ENCODE measurements at regions not wholly inside any gene's neighbourhood (a gene's known extent, or its start where the extent isn't known, plus 50 kb on each side); places are given as distances from the start of the nearest gene placed in this dataset.

DNA sequence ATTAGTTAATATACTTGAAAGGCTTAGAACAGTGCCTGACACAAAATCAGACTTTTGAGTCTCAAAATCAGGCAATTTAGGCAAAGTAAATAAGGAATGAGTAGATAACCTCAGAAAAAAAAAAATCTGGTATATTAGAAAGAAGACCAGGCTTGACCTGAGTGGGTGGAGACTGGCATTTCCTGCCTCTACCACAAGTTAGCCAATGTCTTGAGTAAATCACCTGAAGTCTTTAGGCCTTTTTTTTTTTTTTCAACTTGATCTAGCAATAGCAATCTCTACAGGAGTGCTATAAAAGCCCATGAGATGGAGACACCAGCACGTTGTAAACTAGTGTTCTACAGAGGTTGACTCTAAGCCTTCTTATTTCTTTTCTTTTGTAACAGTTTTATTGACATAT lies 104.2 kb upstream of the RASEF start:
- TF ChIP-seq, protein P1, sequence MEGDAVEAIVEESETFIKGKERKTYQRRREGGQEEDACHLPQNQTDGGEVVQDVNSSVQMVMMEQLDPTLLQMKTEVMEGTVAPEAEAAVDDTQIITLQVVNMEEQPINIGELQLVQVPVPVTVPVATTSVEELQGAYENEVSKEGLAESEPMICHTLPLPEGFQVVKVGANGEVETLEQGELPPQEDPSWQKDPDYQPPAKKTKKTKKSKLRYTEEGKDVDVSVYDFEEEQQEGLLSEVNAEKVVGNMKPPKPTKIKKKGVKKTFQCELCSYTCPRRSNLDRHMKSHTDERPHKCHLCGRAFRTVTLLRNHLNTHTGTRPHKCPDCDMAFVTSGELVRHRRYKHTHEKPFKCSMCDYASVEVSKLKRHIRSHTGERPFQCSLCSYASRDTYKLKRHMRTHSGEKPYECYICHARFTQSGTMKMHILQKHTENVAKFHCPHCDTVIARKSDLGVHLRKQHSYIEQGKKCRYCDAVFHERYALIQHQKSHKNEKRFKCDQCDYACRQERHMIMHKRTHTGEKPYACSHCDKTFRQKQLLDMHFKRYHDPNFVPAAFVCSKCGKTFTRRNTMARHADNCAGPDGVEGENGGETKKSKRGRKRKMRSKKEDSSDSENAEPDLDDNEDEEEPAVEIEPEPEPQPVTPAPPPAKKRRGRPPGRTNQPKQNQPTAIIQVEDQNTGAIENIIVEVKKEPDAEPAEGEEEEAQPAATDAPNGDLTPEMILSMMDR (IDR thresholded peaks at IDR 0.05), result no peak
- no peak for TF ChIP-seq POLR2A (IDR thresholded peaks at IDR 0.05)
- Histone ChIP-seq H3K36me3 (no peaks in the 10 kb centered on the region), H3K9me3 (peaks cover 0 to 37% (median 2%) of the 10 kb centered on the region in 12 donors), H3K4me1 (no peaks in the 10 kb centered on the region), H3K27me3 (no peaks in the 10 kb centered on the region), H3K27ac (no peak overlapping the region), H3K4me3 (no peak overlapping the region)
- intact Hi-C loops (cut with DNase I), result no loop called here
- WGBS, 4 donors, result 44 to 69% (median 51%) methylated on average over 1 of the region's 1 CpG
- no peak for DNase-seq
- ATAC-seq, result no peak

DNA sequence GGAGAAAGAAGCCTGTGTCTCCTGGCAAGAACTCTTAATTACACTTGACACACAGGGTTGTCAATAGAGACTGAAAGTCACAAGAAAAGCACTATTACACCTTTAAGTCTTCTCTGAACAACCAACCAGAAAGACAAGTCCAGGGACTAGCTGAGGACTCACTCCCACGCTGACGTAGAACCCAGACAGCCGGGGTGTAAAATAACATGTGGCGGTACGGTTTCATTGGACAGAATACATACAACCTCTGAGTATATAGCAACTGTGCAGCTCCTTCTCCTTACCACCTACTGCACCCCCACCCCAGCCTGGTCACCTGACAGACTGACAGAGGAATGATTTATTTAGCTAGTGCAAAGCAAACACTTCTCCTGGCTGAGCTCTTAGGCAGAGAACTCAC lies 103.4 kb upstream of the RASEF start:
- Histone ChIP-seq H3K9me3 (peaks cover 0 to 34% (median 2%) of the 10 kb centered on the region in 12 donors), H3K4me3 (no peak overlapping the region), H3K27me3 (no peaks in the 10 kb centered on the region), H3K27ac (no peak overlapping the region), H3K36me3 (no peaks in the 10 kb centered on the region), H3K4me1 (no peaks in the 10 kb centered on the region)
- no peak for TF ChIP-seq POLR2A (IDR thresholded peaks at IDR 0.05)
- TF ChIP-seq, protein P1 (IDR thresholded peaks at IDR 0.05), result no peak
- DNase-seq, result no peak
- intact Hi-C loops (cut with DNase I), result no loop called here
- ATAC-seq, result no peak
- WGBS, 4 donors, result 87 to 93% (median 93%) methylated on average over 5 of the region's 5 CpGs

DNA sequence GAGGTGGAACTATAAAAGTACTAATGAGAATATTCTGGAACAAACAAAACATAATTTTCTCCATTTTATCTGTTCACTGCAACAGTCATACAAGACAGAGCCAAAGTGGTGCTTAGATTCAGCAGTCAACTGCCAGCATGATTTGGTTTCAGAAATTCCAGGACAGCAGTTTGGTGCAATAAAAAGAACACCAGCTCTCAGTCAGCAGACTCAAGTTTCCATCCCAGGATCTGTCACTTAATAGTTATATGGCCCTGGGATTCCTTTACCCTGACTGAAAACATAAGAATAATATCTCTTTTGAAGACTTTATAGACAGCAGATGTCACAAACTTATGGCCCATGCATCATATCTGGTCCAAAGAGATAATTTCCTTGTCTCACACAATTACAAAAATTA lies 92.8 kb upstream of the RASEF start:
- no peak overlapping the region for H3K27ac ChIP-seq
- H3K9me3 ChIP-seq, result peaks cover 0 to 5% (median 0%) of the 10 kb centered on the region in 12 donors
- no peak overlapping the region for H3K4me3 ChIP-seq
- TF ChIP-seq POLR2A (IDR thresholded peaks at IDR 0.05), result no peak
- TF ChIP-seq, protein P1 (IDR thresholded peaks at IDR 0.05), result no peak
- ATAC-seq (no peak), DNase-seq (no peak)
- H3K4me1 ChIP-seq, result no peaks in the 10 kb centered on the region
- no peaks in the 10 kb centered on the region for H3K27me3 ChIP-seq
- H3K36me3 ChIP-seq, result no peaks in the 10 kb centered on the region
- intact Hi-C loops (cut with DNase I), result no loop called here

DNA sequence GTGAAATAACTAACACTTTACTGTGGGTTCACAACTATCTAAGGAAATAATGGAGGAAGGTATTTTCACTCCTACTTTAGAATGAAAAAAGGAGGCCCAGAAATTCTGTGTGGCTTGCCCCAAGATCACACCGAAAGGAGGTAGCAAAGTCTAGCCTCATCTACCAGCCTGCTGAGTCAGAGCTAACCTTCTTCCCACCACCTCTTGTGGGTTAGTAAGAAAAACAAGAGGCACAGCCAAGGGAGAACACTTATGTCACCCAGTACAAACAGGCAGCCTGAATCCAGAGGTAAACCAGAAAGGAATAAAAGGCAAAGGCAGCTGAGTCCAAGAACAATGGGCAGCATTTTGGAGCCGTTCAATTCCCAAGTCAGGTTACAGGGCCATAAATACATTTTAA lies 91.9 kb upstream of the RASEF start:
- ATAC-seq (no peak), DNase-seq (no peak)
- no peaks in the 10 kb centered on the region for H3K27me3 ChIP-seq
- H3K36me3 ChIP-seq, result no peaks in the 10 kb centered on the region
- WGBS, 4 donors, result 90 to 100% (median 92%) methylated on average over 2 of the region's 2 CpGs
- no peak overlapping the region for H3K4me3 ChIP-seq
- H3K27ac ChIP-seq, result no peak overlapping the region
- no peaks in the 10 kb centered on the region for H3K4me1 ChIP-seq
- peaks cover 0 to 4% (median 0%) of the 10 kb centered on the region in 12 donors for H3K9me3 ChIP-seq
- intact Hi-C loops (cut with DNase I), result no loop called here
- TF ChIP-seq POLR2A (IDR thresholded peaks at IDR 0.05), result no peak
- TF ChIP-seq, protein P1 (IDR thresholded peaks at IDR 0.05), result no peak

Data from heart left ventricle (tissue), 16 donors.